Suprapubic skin (tissue), 3 donors: ENCODE measurements at regions not wholly inside any gene's neighbourhood (a gene's known extent, or its start where the extent isn't known, plus 50 kb on each side); places are given as distances from the start of the nearest gene placed in this dataset.

Experiments used
- EP300 ChIP-seq: sonication (generic); formaldehyde crosslinking; IDR thresholded peaks from one replicate; pipeline ENCODE4 v1.6.1; 2017; ENCODE audit warnings: antibody characterized with exemption
- POLR2A ChIP-seq, 2 donors: fragments of 450-650 bp; IDR thresholded peaks; one replicate each; pipeline ENCODE4 v1.6.1; 2017; ENCODE audit warnings: antibody characterized with exemption in 2 of 2, mild to moderate bottlenecking in 2 of 2, moderate library complexity in 2 of 2
- TF ChIP-seq, protein P1 (sequence below), 2 donors: fragments of 200-600 bp in 1 of 2; fragments of 450-650 bp in 1 of 2; sonication (generic) in 1 of 2; IDR thresholded peaks; one replicate each; pipeline ENCODE4 v1.5.1; 2016 to 2019; ENCODE audit warnings: antibody characterized with exemption in 2 of 2, mild to moderate bottlenecking in 1 of 2, moderate library complexity in 1 of 2

GRCh38 chr17:72555052-72555451 is 434.2 kb downstream of the SOX9 start:
- TF ChIP-seq, protein P1, sequence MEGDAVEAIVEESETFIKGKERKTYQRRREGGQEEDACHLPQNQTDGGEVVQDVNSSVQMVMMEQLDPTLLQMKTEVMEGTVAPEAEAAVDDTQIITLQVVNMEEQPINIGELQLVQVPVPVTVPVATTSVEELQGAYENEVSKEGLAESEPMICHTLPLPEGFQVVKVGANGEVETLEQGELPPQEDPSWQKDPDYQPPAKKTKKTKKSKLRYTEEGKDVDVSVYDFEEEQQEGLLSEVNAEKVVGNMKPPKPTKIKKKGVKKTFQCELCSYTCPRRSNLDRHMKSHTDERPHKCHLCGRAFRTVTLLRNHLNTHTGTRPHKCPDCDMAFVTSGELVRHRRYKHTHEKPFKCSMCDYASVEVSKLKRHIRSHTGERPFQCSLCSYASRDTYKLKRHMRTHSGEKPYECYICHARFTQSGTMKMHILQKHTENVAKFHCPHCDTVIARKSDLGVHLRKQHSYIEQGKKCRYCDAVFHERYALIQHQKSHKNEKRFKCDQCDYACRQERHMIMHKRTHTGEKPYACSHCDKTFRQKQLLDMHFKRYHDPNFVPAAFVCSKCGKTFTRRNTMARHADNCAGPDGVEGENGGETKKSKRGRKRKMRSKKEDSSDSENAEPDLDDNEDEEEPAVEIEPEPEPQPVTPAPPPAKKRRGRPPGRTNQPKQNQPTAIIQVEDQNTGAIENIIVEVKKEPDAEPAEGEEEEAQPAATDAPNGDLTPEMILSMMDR (IDR thresholded peaks at IDR 0.05): no peak
- TF ChIP-seq POLR2A (IDR thresholded peaks at IDR 0.05): no peak
- TF ChIP-seq EP300: no peak
